ENCODE measurements at regions not wholly inside any gene's neighbourhood (a gene's known extent, or its start where the extent isn't known, plus 50 kb on each side); places are given as distances from the start of the nearest gene placed in this dataset.

GRCh38 chr2:164369366-164369765 is 251.9 kb downstream of the GRB14 start:
- no peak for DNase-seq
- H3K4me3 ChIP-seq (ENCODE audit: control insufficient read depth in 1 of 7, extremely low read depth in 1 of 7, insufficient read depth in 4 of 7, low read depth in 2 of 7, low read length in 6 of 7): no peak overlapping the region
- WGBS (ENCODE audit: insufficient coverage): 100% methylated on average over 1 of the region's 1 CpG

GRCh38 chr2:164368896-164369295 is 252.4 kb downstream of the GRB14 start:
- CTCF ChIA-PET: no interaction called here
- Histone ChIP-seq H3K36me3 (ENCODE audit: control insufficient read depth in 4 of 4, insufficient read depth in 4 of 4, low read length in 3 of 4) (no peaks in the 10 kb centered on the region), H3K4me1 (ENCODE audit: control extremely low read depth in 1 of 4, control insufficient read depth in 4 of 4, insufficient read depth in 4 of 4, low read length in 3 of 4) (no peaks in the 10 kb centered on the region), H3K27ac (ENCODE audit: insufficient read depth in 1 of 2, low read depth in 1 of 2, low read length in 2 of 2, poor library complexity in 1 of 2, severe bottlenecking in 2 of 2) (no peak overlapping the region), H3K4me3 (ENCODE audit: control insufficient read depth in 1 of 7, extremely low read depth in 1 of 7, insufficient read depth in 4 of 7, low read depth in 2 of 7, low read length in 6 of 7) (no peak overlapping the region), H3K27me3 (replicated peaks in 2 of 5; ENCODE audit: control insufficient read depth in 4 of 5, insufficient read depth in 5 of 5, low read length in 4 of 5) (no peaks in the 10 kb centered on the region), H3K9me3 (ENCODE audit: control extremely low read depth in 1 of 5, control insufficient read depth in 4 of 5, insufficient read depth in 2 of 5, low read depth in 1 of 5, low read length in 4 of 5) (peaks cover 0 to 11% (median 2%) of the 10 kb centered on the region in 5 experiments)
- POLR2A ChIA-PET: no interaction called here
- DNase-seq: no peak
- no CpG with 5 or more reads among the region's 2 CpGs for WGBS (ENCODE audit: insufficient coverage)

More at GRCh38 chr2:164369366-164369765, 251.9 kb downstream of the GRB14 start:
- POLR2A ChIA-PET: no interaction called here
- Histone ChIP-seq H3K4me1 (ENCODE audit: control extremely low read depth in 1 of 4, control insufficient read depth in 4 of 4, insufficient read depth in 4 of 4, low read length in 3 of 4) (no peaks in the 10 kb centered on the region), H3K36me3 (ENCODE audit: control insufficient read depth in 4 of 4, insufficient read depth in 4 of 4, low read length in 3 of 4) (no peaks in the 10 kb centered on the region), H3K27me3 (replicated peaks in 2 of 5; ENCODE audit: control insufficient read depth in 4 of 5, insufficient read depth in 5 of 5, low read length in 4 of 5) (no peaks in the 10 kb centered on the region), H3K9me3 (ENCODE audit: control extremely low read depth in 1 of 5, control insufficient read depth in 4 of 5, insufficient read depth in 2 of 5, low read depth in 1 of 5, low read length in 4 of 5) (peaks cover 0 to 11% (median 2%) of the 10 kb centered on the region in 5 experiments), H3K27ac (ENCODE audit: insufficient read depth in 1 of 2, low read depth in 1 of 2, low read length in 2 of 2, poor library complexity in 1 of 2, severe bottlenecking in 2 of 2) (no peak overlapping the region)
- CTCF ChIA-PET: no interaction called here

- H3K27me3 ChIP-seq (replicated peaks in 2 of 5; ENCODE audit: control insufficient read depth in 4 of 5, insufficient read depth in 5 of 5, low read length in 4 of 5): no peaks in the 10 kb centered on the region
Measured at GRCh38 chr2:164363646-164364045, 257.6 kb downstream of the GRB14 start.

GRCh38 chr2:164351536-164351935 is 269.7 kb downstream of the GRB14 start:
- ChIA-PET CTCF (no interaction called here), POLR2A (no interaction called here)
- H3K9me3 ChIP-seq (ENCODE audit: control extremely low read depth in 1 of 5, control insufficient read depth in 4 of 5, insufficient read depth in 2 of 5, low read depth in 1 of 5, low read length in 4 of 5): no peaks in the 10 kb centered on the region

More at GRCh38 chr2:164363646-164364045, 257.6 kb downstream of the GRB14 start:
- ChIA-PET CTCF (no interaction called here), POLR2A (no interaction called here)
- Histone ChIP-seq H3K36me3 (ENCODE audit: control insufficient read depth in 4 of 4, insufficient read depth in 4 of 4, low read length in 3 of 4) (no peaks in the 10 kb centered on the region), H3K27ac (ENCODE audit: insufficient read depth in 1 of 2, low read depth in 1 of 2, low read length in 2 of 2, poor library complexity in 1 of 2, severe bottlenecking in 2 of 2) (no peak overlapping the region), H3K4me3 (ENCODE audit: control insufficient read depth in 1 of 7, extremely low read depth in 1 of 7, insufficient read depth in 4 of 7, low read depth in 2 of 7, low read length in 6 of 7) (no peak overlapping the region), H3K4me1 (ENCODE audit: control extremely low read depth in 1 of 4, control insufficient read depth in 4 of 4, insufficient read depth in 4 of 4, low read length in 3 of 4) (no peaks in the 10 kb centered on the region), H3K9me3 (ENCODE audit: control extremely low read depth in 1 of 5, control insufficient read depth in 4 of 5, insufficient read depth in 2 of 5, low read depth in 1 of 5, low read length in 4 of 5) (no peaks in the 10 kb centered on the region)
- no peak for DNase-seq

GRCh38 chr2:164335947-164336346 is 285.3 kb downstream of the GRB14 start:
- WGBS (ENCODE audit: insufficient coverage): 92% methylated on average over 2 of the region's 2 CpGs
- no peak for DNase-seq
- Histone ChIP-seq H3K27me3 (replicated peaks in 2 of 5; ENCODE audit: control insufficient read depth in 4 of 5, insufficient read depth in 5 of 5, low read length in 4 of 5) (no peaks in the 10 kb centered on the region), H3K9me3 (ENCODE audit: control extremely low read depth in 1 of 5, control insufficient read depth in 4 of 5, insufficient read depth in 2 of 5, low read depth in 1 of 5, low read length in 4 of 5) (peaks cover 0 to 3% (median 0%) of the 10 kb centered on the region in 5 experiments), H3K36me3 (ENCODE audit: control insufficient read depth in 4 of 4, insufficient read depth in 4 of 4, low read length in 3 of 4) (no peaks in the 10 kb centered on the region), H3K27ac (ENCODE audit: insufficient read depth in 1 of 2, low read depth in 1 of 2, low read length in 2 of 2, poor library complexity in 1 of 2, severe bottlenecking in 2 of 2) (no peak overlapping the region), H3K4me1 (ENCODE audit: control extremely low read depth in 1 of 4, control insufficient read depth in 4 of 4, insufficient read depth in 4 of 4, low read length in 3 of 4) (no peaks in the 10 kb centered on the region), H3K4me3 (ENCODE audit: control insufficient read depth in 1 of 7, extremely low read depth in 1 of 7, insufficient read depth in 4 of 7, low read depth in 2 of 7, low read length in 6 of 7) (no peak overlapping the region)
- POLR2A ChIA-PET: no interaction called here
- CTCF ChIA-PET: no interaction called here

More at GRCh38 chr2:164351536-164351935, 269.7 kb downstream of the GRB14 start:
- H3K4me3 ChIP-seq (ENCODE audit: control insufficient read depth in 1 of 7, extremely low read depth in 1 of 7, insufficient read depth in 4 of 7, low read depth in 2 of 7, low read length in 6 of 7): no peak overlapping the region
- no CpG with 5 or more reads among the region's 2 CpGs for WGBS (ENCODE audit: insufficient coverage)
- no peaks in the 10 kb centered on the region for H3K36me3 ChIP-seq (ENCODE audit: control insufficient read depth in 4 of 4, insufficient read depth in 4 of 4, low read length in 3 of 4)
- H3K27me3 ChIP-seq (replicated peaks in 2 of 5; ENCODE audit: control insufficient read depth in 4 of 5, insufficient read depth in 5 of 5, low read length in 4 of 5): no peaks in the 10 kb centered on the region
- DNase-seq: no peak
- no peaks in the 10 kb centered on the region for H3K4me1 ChIP-seq (ENCODE audit: control extremely low read depth in 1 of 4, control insufficient read depth in 4 of 4, insufficient read depth in 4 of 4, low read length in 3 of 4)
- H3K27ac ChIP-seq (ENCODE audit: insufficient read depth in 1 of 2, low read depth in 1 of 2, low read length in 2 of 2, poor library complexity in 1 of 2, severe bottlenecking in 2 of 2): no peak overlapping the region

- Histone ChIP-seq H3K27me3 (replicated peaks in 2 of 5; ENCODE audit: control insufficient read depth in 4 of 5, insufficient read depth in 5 of 5, low read length in 4 of 5) (no peaks in the 10 kb centered on the region), H3K4me1 (ENCODE audit: control extremely low read depth in 1 of 4, control insufficient read depth in 4 of 4, insufficient read depth in 4 of 4, low read length in 3 of 4) (no peaks in the 10 kb centered on the region), H3K36me3 (ENCODE audit: control insufficient read depth in 4 of 4, insufficient read depth in 4 of 4, low read length in 3 of 4) (no peaks in the 10 kb centered on the region), H3K27ac (ENCODE audit: insufficient read depth in 1 of 2, low read depth in 1 of 2, low read length in 2 of 2, poor library complexity in 1 of 2, severe bottlenecking in 2 of 2) (no peak overlapping the region), H3K4me3 (ENCODE audit: control insufficient read depth in 1 of 7, extremely low read depth in 1 of 7, insufficient read depth in 4 of 7, low read depth in 2 of 7, low read length in 6 of 7) (no peak overlapping the region), H3K9me3 (ENCODE audit: control extremely low read depth in 1 of 5, control insufficient read depth in 4 of 5, insufficient read depth in 2 of 5, low read depth in 1 of 5, low read length in 4 of 5) (peaks cover 0 to 4% (median 0%) of the 10 kb centered on the region in 5 experiments)
- 100% methylated on average over 1 of the region's 2 CpGs for WGBS (ENCODE audit: insufficient coverage)
- ChIA-PET CTCF (no interaction called here), POLR2A (no interaction called here)
- DNase-seq: no peak
Measured at GRCh38 chr2:164335128-164335527, 286.2 kb downstream of the GRB14 start.

- no peak for DNase-seq
- ChIA-PET POLR2A (no interaction called here), CTCF (no interaction called here)
- H3K27ac ChIP-seq (ENCODE audit: insufficient read depth in 1 of 2, low read depth in 1 of 2, low read length in 2 of 2, poor library complexity in 1 of 2, severe bottlenecking in 2 of 2): no peak overlapping the region
- H3K4me1 ChIP-seq (ENCODE audit: control extremely low read depth in 1 of 4, control insufficient read depth in 4 of 4, insufficient read depth in 4 of 4, low read length in 3 of 4): no peaks in the 10 kb centered on the region
- WGBS (ENCODE audit: insufficient coverage): 95% methylated on average over 3 of the region's 4 CpGs
- H3K36me3 ChIP-seq (ENCODE audit: control insufficient read depth in 4 of 4, insufficient read depth in 4 of 4, low read length in 3 of 4): no peaks in the 10 kb centered on the region
- no peaks in the 10 kb centered on the region for H3K27me3 ChIP-seq (replicated peaks in 2 of 5; ENCODE audit: control insufficient read depth in 4 of 5, insufficient read depth in 5 of 5, low read length in 4 of 5)
- peaks cover 0 to 11% (median 3%) of the 10 kb centered on the region in 5 experiments for H3K9me3 ChIP-seq (ENCODE audit: control extremely low read depth in 1 of 5, control insufficient read depth in 4 of 5, insufficient read depth in 2 of 5, low read depth in 1 of 5, low read length in 4 of 5)
- H3K4me3 ChIP-seq (ENCODE audit: control insufficient read depth in 1 of 7, extremely low read depth in 1 of 7, insufficient read depth in 4 of 7, low read depth in 2 of 7, low read length in 6 of 7): no peak overlapping the region
Measured at GRCh38 chr2:164328310-164328709, 293.0 kb downstream of the GRB14 start.

Measured in common myeloid progenitor, CD34-positive (primary cell).